H1 (cell line): ENCODE measurements at regions not wholly inside any gene's neighbourhood (a gene's known extent, or its start where the extent isn't known, plus 50 kb on each side); places are given as distances from the start of the nearest gene placed in this dataset.

Source experiments
- CREB1 ChIP-seq: IDR thresholded peaks from 2 replicates; pipeline ENCODE4 v1.6.1; 2012; ENCODE audit warnings: inconsistent platforms
- POU5F1 ChIP-seq: IDR thresholded peaks from 2 replicates; pipeline ENCODE4 v1.6.1; 2011; ENCODE audit warnings: low read depth, mild to moderate bottlenecking, low read length, moderate library complexity
- SP2 ChIP-seq: IDR thresholded peaks from 2 replicates; pipeline ENCODE4 v1.6.1; 2012; ENCODE audit warnings: mild to moderate bottlenecking, low read length, inconsistent platforms
- TAF1 ChIP-seq: IDR thresholded peaks from 2 replicates; pipeline ENCODE4 v1.6.1; 2011; ENCODE audit warnings: mild to moderate bottlenecking, low read depth, low read length
- YY1 ChIP-seq: IDR thresholded peaks from 2 replicates; pipeline ENCODE4 v1.6.1; 2011; ENCODE audit warnings: low read depth, mild to moderate bottlenecking, low read length

GRCh38 chr9:118230329-118230728 is 526.1 kb downstream of the TLR4 start (continued):
- TF ChIP-seq POU5F1 = no peak
- TF ChIP-seq YY1 = no peak
- no peak for TF ChIP-seq SP2
- no peak for TF ChIP-seq TAF1
- no peak for TF ChIP-seq CREB1
